CD4-positive, alpha-beta T cell (primary cell): ENCODE measurements at regions not wholly inside any gene's neighbourhood (a gene's known extent, or its start where the extent isn't known, plus 50 kb on each side); places are given as distances from the start of the nearest gene placed in this dataset.

Experiments
- ATAC-seq: fragments of 200-7000 bp; cut with Tn5 transposase; one replicate; pipeline ENCODE4 v1.10.0; 2022; ENCODE audit warnings: mild to moderate bottlenecking; ENCODE audit not compliant: poor library complexity
- CTCF ChIA-PET: fragments of 350-600 bp; sonication (Branson Sonifier 250); formaldehyde crosslinking; loops from one replicate; lab custom pipeline; 2021; ENCODE audit warnings: antibody characterized with exemption, inconsistent platforms; lab: Charles Lee
- POLR2A ChIA-PET: fragments of 350-600 bp; sonication (Branson Sonifier 250); formaldehyde crosslinking; loops from one replicate; lab custom pipeline; 2021; ENCODE audit warnings: antibody characterized with exemption, inconsistent platforms; lab: Charles Lee
- DNase-seq, 14 experiments: peaks; one replicate each; pipeline ENCODE4 v3.0.0-alpha.2; 2013 to 2020; ENCODE audit warnings: mixed read lengths in 2 of 14
- H3K27ac ChIP-seq, 2 donors: one replicate each; pipeline versions ENCODE4 v1.5.1 to v1.7.0; 2013; ENCODE audit warnings: low read length in 2 of 2, low read depth in 1 of 2, mild to moderate bottlenecking in 1 of 2
- H3K27me3 ChIP-seq, 2 experiments: 1 replicate in 1 of 2; 2 replicates in 1 of 2; pipeline versions ENCODE4 v1.6.1 to v1.7.0; 2013; ENCODE audit warnings: low read length in 2 of 2, control low read depth in 1 of 2, mild to moderate bottlenecking in 1 of 2, moderate library complexity in 1 of 2; ENCODE audit not compliant: insufficient read depth in 2 of 2, control insufficient read depth in 1 of 2
- H3K36me3 ChIP-seq: one replicate; pipeline ENCODE4 v1.6.1; 2013; ENCODE audit warnings: low read length, control low read depth; ENCODE audit not compliant: insufficient read depth
- H3K4me1 ChIP-seq: one replicate; pipeline ENCODE4 v1.6.1; 2013; ENCODE audit warnings: low read length, control low read depth; ENCODE audit not compliant: insufficient read depth
- H3K4me3 ChIP-seq: one replicate; pipeline ENCODE4 v1.5.1; 2013; ENCODE audit warnings: mild to moderate bottlenecking, low read length, moderate library complexity
- H3K9me3 ChIP-seq, 2 experiments: 1 replicate in 1 of 2; 2 replicates in 1 of 2; pipeline versions ENCODE4 v1.6.1 to v1.7.0; 2013; ENCODE audit warnings: low read length in 2 of 2, mild to moderate bottlenecking in 2 of 2, control low read depth in 1 of 2, moderate library complexity in 1 of 2; ENCODE audit not compliant: control insufficient read depth in 1 of 2, insufficient read depth in 1 of 2
- H3K27ac Mint-ChIP-seq: one replicate; pipeline ENCODE4 v1.8.0; 2020; ENCODE audit warnings: mixed read lengths
- H3K27me3 Mint-ChIP-seq: one replicate; pipeline ENCODE4 v1.8.0; 2021; ENCODE audit warnings: mixed read lengths
- H3K36me3 Mint-ChIP-seq: one replicate; pipeline ENCODE4 v1.8.0; 2021; ENCODE audit warnings: low read depth, mixed read lengths
- H3K4me1 Mint-ChIP-seq: one replicate; pipeline ENCODE4 v1.8.0; 2021; ENCODE audit warnings: low read depth, mixed read lengths
- H3K4me3 Mint-ChIP-seq: one replicate; pipeline ENCODE4 v1.8.0; 2020; ENCODE audit warnings: mild to moderate bottlenecking, mixed read lengths
- H3K9me3 Mint-ChIP-seq: one replicate; pipeline ENCODE4 v1.8.0; 2020; ENCODE audit warnings: mixed read lengths
- intact Hi-C, 2 experiments: fragments of 100-400 bp; cut with DNase I in 1 of 2; cut with micrococcal nuclease in 1 of 2; formaldehyde crosslinking; loops; one replicate each; pipeline versions ENCODE4 v1.15.1 to v1.9.0; 2023 to 2025; cut with DNase I, micrococcal nuclease
- TF ChIP-seq, protein P1 (sequence below): fragments of 200-600 bp; IDR thresholded peaks from one replicate; pipeline ENCODE4 v1.8.0; 2022; ENCODE audit warnings: antibody characterized with exemption, mild to moderate bottlenecking

- no peak for DNase-seq
- peaks cover 32% of the 10 kb centered on the region for H3K4me1 ChIP-seq
- no peak overlapping the region for H3K27ac ChIP-seq
- no peaks in the 10 kb centered on the region for H3K9me3 ChIP-seq
- ChIA-PET CTCF (no interaction called here), POLR2A (no interaction called here)
- TF ChIP-seq, protein P1, sequence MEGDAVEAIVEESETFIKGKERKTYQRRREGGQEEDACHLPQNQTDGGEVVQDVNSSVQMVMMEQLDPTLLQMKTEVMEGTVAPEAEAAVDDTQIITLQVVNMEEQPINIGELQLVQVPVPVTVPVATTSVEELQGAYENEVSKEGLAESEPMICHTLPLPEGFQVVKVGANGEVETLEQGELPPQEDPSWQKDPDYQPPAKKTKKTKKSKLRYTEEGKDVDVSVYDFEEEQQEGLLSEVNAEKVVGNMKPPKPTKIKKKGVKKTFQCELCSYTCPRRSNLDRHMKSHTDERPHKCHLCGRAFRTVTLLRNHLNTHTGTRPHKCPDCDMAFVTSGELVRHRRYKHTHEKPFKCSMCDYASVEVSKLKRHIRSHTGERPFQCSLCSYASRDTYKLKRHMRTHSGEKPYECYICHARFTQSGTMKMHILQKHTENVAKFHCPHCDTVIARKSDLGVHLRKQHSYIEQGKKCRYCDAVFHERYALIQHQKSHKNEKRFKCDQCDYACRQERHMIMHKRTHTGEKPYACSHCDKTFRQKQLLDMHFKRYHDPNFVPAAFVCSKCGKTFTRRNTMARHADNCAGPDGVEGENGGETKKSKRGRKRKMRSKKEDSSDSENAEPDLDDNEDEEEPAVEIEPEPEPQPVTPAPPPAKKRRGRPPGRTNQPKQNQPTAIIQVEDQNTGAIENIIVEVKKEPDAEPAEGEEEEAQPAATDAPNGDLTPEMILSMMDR: no peak
- ATAC-seq: no peak
- Mint-ChIP-seq H3K9me3 (no peaks in the 10 kb centered on the region), H3K4me1 (peaks cover 45% of the 10 kb centered on the region), H3K36me3 (no peaks in the 10 kb centered on the region), H3K27ac (no peak overlapping the region), H3K4me3 (no peak overlapping the region), H3K27me3 (no peaks in the 10 kb centered on the region)
- H3K4me3 ChIP-seq: no peak overlapping the region
- no peaks in the 10 kb centered on the region for H3K36me3 ChIP-seq
- intact Hi-C loops: no loop called here
- H3K27me3 ChIP-seq: no peaks in the 10 kb centered on the region
These were observed 181.4 kb downstream of the BCAS1 start for GRCh38 chr20:53888951-53889350.

DNA sequence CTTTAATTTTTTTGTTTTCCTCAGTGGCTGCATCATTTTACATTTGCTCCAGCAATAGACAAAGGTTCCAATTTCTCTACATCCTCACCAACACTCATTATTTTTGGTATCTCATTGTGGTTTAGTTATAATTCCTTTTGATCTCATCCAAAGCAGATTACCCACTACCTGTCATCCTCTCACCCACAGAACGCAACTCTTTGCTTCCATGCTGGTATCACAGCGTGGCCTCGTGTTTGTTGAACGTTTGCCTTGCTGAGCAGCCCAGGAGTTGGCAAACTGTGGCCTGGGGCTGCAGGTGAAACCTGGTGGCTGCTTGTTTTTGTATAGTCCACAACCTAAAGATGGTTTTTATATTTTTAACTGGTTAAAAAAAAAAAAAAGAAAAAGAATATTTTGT is 181.9 kb downstream of the BCAS1 start:
- no peaks in the 10 kb centered on the region for H3K36me3 Mint-ChIP-seq
- ChIA-PET CTCF (no interaction called here), POLR2A (no interaction called here)
- TF ChIP-seq, protein P1: no peak
- H3K27ac ChIP-seq: no peak overlapping the region
- no peaks in the 10 kb centered on the region for H3K27me3 ChIP-seq
- DNase-seq (peak in 1 of 14 experiments; percentile 41), ATAC-seq (peak; percentile 17)
- peaks cover 44% of the 10 kb centered on the region for H3K4me1 Mint-ChIP-seq
- H3K4me3 Mint-ChIP-seq: no peak overlapping the region
- H3K27me3 Mint-ChIP-seq: no peaks in the 10 kb centered on the region
- H3K4me3 ChIP-seq: no peak overlapping the region
- H3K36me3 ChIP-seq: no peaks in the 10 kb centered on the region
- peaks cover 32% of the 10 kb centered on the region for H3K4me1 ChIP-seq
- peak overlapping the region; percentile 22 for H3K27ac Mint-ChIP-seq
- intact Hi-C loops: no loop called here
- H3K9me3 ChIP-seq: no peaks in the 10 kb centered on the region
- H3K9me3 Mint-ChIP-seq: no peaks in the 10 kb centered on the region

- no peaks in the 10 kb centered on the region for H3K27me3 Mint-ChIP-seq
- Histone ChIP-seq H3K36me3 (no peaks in the 10 kb centered on the region), H3K4me1 (peaks cover 27% of the 10 kb centered on the region), H3K27ac (no peak overlapping the region), H3K9me3 (no peaks in the 10 kb centered on the region), H3K4me3 (no peak overlapping the region), H3K27me3 (no peaks in the 10 kb centered on the region)
- DNase-seq (no peak), ATAC-seq (no peak)
- POLR2A ChIA-PET: no interaction called here
- H3K27ac Mint-ChIP-seq: no peak overlapping the region
- TF ChIP-seq, protein P1: no peak
- H3K4me3 Mint-ChIP-seq: no peak overlapping the region
- H3K4me1 Mint-ChIP-seq: peaks cover 38% of the 10 kb centered on the region
- H3K36me3 Mint-ChIP-seq: no peaks in the 10 kb centered on the region
- CTCF ChIA-PET: no interaction called here
- intact Hi-C loops: no loop called here
- H3K9me3 Mint-ChIP-seq: no peaks in the 10 kb centered on the region
These were observed 182.4 kb downstream of the BCAS1 start for GRCh38 chr20:53887973-53888372.
